GM12891 (cell line): ENCODE measurements at regions not wholly inside any gene's neighbourhood (a gene's known extent, or its start where the extent isn't known, plus 50 kb on each side); places are given as distances from the start of the nearest gene placed in this dataset.

Experiments used
- POLR2A ChIP-seq: IDR thresholded peaks from 2 replicates; pipeline ENCODE4 v1.6.1; 2011; ENCODE audit warnings: low read depth, low read length, control low read depth
- POLR2AphosphoS5 ChIP-seq: IDR thresholded peaks from 2 replicates; pipeline ENCODE4 v1.6.1; 2011; ENCODE audit warnings: low read depth, low read length, control low read depth
- POU2F2 ChIP-seq: IDR thresholded peaks from 2 replicates; pipeline ENCODE4 v1.6.1; 2011; ENCODE audit warnings: low read depth, mild to moderate bottlenecking, control low read depth, low read length, moderate library complexity

- TF ChIP-seq POU2F2 (no peak), POLR2A (no peak), POLR2AphosphoS5 (no peak)
These were observed 55.5 kb upstream of the EPS8L3 start for GRCh38 chr1:109818988-109819764.
